GM21390 (cell line): ENCODE measurements at regions not wholly inside any gene's neighbourhood (a gene's known extent, or its start where the extent isn't known, plus 50 kb on each side); places are given as distances from the start of the nearest gene placed in this dataset.
"Not testable (repeated sequence)": the region's sequence is repeated elsewhere in the genome, so short reads cannot be mapped to it uniquely, and the experiment has no call there.

Experiments used
- ATAC-seq: cut with Tn5 transposase; IDR thresholded peaks from one replicate; pipeline ENCODE4 v1.9.1; 2021; ENCODE audit not compliant: unreplicated experiment

DNA sequence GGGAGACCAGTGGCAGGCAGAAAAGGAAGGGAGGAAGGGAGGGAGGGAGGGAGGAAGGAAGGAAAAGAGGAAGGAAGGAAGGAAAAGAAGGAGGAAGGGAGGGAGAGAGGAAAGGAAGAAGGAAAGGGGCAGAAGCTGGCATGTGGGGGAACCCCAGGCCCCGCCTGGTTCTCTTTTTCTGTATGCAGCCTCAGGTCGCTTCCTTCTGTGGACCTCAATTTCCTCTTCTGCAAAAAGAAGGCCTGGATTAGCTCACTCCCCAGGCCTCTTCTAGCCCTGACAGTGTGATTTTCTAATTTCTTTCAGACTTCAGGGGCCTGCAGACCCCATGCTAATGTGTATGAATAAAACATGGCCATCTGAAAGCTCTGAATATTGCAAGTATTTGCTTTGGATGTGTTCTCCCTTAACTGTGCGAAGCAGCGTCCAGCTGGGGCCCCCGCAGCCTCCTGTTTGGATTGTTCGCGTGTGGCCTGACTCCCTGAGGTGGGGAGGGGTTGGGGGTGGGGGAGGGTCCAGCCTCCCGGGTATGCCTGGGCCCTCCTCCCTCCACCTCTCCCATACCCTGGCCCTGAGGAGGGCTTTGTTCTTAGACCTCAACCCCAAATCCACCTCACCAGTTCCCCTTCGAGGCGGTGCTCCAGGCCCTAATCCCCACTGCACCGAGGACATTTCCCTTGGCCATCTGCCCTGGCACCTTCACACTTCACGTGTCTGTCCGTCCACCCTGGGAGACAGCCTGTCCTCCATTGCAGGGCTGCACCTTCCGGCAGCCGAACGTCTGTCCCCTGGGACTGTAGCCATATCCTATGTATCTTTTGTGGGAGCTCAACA is 199.9 kb upstream of the ATP6AP2 start:
- no peak for ATAC-seq

DNA sequence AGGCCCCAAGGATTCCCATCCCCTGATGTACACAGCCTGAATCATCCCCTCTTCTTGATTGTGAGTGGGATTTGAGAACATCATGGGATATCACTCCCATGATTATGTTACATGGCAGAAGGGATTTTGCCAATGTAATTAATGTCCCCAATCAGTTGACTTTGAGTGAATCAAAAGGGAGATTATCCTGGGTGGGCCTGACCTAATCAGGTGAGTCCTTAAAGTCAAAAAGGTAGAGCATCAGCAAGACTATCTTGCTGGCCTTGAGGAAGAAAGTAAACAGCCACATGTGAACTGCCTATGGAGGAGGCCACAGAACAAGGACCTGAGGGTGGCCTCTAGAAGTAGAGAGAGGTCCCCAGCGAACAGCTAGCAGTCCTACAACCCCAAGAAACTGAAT is 203.1 kb upstream of the ATP6AP2 start:
- no peak for ATAC-seq

DNA sequence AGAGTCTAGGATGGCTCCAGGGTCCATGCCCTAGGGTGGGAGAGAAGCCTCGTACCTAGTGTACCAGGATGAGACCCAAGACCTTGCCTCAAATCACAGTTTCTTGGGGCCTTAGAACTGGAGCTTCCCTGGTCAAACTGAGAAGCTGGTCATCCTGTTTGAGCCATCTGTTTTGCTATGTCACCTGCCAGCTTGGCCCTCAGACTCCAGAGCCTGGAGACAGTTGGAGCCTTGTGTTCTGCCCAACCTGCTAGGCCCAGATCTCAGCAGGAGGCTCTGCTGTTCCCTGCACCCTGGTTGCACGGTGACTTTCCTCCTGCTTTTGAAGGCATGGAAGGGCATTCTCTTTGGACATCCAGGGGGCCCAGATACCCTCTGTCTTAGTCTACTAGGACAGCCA is 206.3 kb upstream of the ATP6AP2 start:
- ATAC-seq: no peak

DNA sequence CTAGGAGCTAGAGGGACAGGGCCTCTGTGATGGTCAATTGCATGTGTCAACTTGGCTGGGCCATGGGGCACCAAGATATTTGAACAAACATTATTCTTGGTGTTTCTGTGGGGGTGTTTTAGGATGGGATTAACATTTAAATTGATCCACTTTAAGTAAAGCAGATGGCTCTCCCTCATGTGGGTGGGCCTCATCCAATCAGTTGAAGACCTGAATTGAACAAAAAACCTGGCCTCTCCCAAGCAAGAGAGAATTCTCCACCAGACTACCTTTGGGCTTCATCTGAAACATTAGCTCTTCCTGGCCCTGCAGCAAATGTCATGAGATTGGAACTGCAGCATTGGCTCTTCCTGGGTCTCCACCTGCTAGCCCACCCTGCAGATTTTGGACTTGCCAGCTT is 207.1 kb upstream of the ATP6AP2 start:
- ATAC-seq: no peak

DNA sequence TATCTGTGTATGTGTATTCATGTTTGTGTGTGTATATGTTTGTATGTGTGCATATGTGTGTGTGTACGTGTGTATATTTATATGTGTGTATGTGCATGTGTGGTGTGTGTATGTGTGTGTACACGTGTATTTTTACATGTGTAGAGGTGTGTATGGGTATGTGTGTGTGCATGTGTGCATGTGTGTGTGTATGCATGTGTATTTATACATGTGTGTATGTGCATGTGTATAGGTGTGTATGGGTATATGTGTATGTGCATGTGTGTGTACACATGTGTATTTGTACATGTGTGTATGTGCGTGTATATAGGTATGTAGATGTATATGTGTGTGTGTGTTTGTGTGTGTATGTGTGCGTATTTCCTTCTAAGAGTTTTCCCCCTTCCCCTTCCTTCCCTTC is 207.7 kb upstream of the ATP6AP2 start:
- no peak for ATAC-seq

DNA sequence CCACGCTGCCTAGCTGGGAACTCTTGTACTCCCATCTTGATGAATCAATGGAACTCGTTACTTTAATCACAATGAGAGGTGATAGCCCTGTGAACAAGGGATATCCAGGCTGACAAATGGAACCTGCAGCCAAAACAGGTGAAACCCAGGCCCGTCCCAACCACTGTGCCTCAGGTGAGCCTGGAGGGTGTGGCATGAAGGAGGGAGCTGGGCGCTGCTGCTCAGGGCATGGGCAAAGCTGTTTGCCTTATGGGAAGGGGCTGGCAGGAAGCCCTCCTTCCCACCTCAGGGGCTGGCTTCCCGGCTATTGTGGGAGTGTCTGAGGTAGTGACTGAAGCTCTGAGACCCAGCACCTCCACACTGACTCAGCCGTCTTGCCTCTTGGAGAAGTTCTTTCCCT is 209.4 kb upstream of the ATP6AP2 start:
- no peak for ATAC-seq

DNA sequence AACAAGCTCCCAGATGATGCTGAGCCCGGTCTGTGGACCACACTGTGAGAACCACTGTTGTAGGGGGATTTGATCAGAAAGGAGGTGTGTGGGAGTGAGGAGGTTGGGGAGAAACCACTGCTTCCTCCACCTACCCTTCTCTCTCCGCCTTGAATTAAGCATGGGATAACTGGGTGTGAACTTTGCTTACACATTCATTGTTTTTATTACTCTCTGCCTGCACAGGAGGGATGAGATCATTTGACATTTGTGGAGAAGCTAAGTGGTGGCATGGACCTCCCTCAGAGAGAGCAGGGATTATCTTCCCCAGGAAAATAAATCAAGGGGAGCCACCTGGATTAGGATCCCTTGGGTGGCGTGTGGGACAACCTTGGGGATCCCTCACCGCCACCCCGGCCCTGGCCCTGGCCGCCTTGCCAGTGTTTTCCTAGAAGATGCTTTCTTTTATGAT is 212.1 kb upstream of the ATP6AP2 start:
- ATAC-seq: no peak

DNA sequence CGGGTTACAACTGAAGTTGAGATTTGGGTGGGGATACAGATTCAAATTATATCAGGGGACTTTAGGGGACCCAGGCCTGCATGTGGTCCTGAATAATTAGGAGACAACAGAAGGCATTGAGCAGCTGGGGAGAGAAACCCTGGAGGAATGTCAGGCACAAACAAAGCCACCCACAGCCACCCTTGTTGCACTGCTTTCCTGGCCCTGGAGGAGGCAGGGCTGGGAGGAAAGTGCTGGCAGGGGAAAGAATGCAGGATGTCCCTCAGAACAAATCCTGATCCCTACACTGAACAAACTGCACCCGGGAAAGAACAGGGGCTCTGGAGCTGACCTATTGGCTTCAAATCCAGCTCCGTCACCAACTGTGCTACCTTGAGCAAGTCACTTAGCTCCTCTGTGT is 214.1 kb upstream of the ATP6AP2 start:
- ATAC-seq: no peak

DNA sequence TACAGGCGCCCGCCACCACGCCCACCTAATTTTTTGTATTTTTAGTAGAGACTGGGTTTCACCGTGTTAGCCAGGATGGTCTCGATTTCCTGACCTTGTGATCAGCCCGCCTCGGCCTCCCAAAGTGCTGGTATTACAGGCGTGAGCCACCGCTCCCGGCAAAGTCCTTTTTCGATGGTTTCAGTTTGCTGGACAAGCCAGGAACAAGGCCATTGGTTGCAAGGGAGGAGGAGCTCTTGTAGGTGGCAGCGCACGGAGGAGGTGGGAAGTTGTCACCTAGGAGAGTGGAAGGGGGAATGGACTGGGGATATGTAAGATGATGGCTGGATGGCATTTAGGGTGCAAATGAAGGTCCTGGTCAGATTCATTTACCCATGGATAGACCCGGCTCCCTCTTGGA is 218.5 kb upstream of the ATP6AP2 start:
- ATAC-seq: not testable (repeated sequence)

DNA sequence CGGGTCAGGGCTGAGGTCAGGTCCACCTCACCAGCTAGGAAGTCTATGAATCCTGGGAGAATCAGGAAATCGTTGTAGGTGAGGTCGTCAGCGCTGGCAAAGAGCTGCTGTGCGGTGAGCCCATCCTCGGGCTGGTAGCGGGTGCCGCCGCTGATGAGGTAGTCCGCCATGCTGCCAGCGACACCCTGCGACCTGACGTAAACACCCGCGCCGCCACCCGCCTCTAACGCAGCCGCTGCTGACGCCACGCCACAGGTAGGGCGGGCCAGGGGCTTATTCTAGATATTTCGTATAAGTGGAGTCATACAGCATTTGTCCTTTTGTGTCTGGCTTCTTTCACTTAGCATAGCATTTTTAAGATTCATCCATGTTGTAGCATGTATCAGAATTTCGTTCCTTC is 220.2 kb upstream of the ATP6AP2 start:
- ATAC-seq: no peak

DNA sequence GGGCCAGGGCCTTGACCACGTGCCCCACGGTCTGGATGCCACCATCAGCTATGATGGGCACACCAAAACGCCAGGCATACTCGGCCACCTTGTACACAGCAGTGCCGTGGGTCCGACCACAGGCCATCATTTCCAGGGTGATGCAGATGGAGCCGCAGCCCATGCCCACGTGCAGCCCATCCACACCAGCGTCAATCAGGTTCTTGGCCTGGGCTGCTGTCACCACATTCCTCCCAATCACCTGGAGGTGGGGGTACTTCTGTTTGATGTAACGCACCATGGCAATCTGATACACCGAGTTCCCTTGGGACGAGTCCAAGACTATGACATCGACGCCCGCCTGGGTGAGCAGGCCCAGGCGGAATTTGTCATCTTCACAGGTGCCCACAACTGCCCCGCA is 221.2 kb upstream of the ATP6AP2 start:
- no peak for ATAC-seq

DNA sequence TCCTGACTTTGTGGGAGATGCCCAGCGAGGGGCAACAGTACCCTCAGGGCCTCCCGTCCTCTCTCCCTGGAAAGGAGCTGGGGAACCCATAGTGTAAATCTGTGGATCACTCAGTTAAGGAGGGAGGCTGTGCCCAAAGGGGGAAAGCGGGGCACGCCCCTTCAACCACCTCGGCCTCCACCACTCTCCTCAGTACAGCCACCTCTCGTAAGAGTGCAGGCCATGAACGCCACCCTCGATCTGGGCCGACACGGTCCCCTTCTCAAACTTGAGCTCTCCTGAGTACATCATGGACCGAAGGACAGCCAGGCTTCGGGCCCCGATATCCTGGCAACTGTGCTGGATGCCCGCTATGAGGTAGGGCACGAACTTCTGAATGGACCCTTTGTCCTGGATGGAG is 221.8 kb upstream of the ATP6AP2 start:
- ATAC-seq: no peak

DNA sequence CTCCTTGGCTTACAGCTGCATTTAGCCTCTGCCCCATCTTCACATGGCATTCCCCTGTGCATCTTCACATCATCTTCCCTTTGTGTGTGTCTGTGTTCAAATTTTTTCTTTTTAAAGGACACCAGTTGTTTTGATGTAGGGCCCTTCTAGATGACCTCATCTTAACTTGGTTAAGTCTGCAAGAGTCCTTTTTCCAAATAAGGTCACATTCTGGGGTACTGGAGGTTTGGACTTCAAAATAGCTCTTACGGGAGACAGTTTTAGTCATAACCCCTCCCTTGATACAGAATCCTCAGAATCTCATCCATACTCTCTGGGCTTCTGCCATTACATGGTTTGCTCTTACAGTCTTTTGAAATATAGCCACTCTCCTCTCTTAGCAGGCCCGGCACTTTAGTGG is 231.5 kb upstream of the ATP6AP2 start:
- no peak for ATAC-seq

DNA sequence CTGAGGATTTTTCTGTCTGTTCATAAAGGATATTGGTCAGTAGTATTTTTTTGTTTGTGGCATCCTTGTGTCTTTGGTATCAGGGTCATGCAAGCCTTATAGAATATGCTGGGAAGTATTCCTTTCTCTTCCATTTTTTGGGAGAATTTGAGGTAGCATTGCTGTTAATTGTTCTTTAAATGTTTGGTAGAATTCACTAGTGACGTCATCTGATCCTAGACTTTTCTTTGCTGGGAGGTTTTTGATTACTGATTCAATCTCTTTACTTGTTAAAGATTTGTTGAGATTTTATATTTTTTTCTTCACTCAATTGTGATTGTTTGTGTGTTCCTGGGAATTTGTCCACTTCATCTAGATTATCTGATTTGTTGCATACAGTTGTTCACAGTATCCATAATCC is 234.4 kb upstream of the ATP6AP2 start:
- no peak for ATAC-seq

DNA sequence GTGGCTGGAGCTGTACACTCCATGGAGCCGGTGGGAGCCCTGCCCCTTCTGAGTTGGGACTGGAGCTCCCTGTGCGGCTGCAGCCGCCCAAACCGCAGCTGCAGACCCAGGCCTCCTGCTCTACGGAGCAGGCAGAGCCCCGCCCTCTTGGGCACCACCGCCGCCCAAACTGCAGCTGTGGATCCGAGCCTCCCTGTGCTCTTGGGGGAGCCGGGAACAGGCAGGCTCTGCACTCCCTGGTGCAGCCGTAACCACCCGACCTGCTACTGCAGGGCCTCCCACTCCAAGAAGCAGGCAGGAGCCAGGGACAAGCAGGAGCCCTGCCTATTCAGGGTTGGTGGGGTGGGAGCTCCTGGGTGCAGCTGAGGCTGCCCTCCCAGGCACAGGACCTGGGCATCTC is 237.5 kb upstream of the ATP6AP2 start:
- no peak for ATAC-seq

DNA sequence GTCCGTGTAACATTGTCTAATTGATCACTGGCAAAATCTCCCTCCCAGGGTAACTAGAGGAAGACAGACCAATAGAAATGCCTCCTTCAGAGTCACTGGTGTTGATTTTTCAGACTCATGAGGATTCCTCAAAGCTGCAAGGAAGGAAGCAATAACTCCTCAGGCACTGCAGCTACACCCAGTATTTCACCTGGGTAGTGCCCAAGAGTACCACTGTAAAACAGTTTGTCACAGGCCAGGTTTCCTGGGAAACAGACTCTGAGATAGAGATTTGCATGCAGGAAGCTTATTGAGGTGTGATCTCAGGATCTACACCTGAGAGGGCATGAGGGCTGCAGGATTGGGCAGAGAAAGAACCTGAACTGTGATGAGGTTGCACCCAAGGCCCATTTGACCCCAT is 240.7 kb upstream of the ATP6AP2 start:
- no peak for ATAC-seq

DNA sequence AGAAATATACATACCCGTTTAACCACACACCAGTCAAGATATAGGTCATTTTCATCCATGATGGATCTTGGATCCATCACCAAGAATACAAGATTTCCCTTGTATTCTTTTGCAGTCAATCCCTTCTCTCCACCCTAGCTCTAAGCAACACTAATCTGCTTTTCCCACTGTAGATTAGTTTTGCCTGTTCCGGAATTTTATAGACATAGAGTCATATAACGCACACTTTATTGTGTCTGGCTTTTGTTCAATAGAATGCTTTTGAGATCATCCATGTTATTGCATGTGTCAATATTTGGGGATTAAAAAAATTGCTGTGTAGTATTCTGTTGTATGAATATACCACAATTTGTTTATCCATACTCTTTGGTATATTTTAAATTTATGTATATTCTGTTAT is 235.6 kb upstream of the BCOR start:
- no peak for ATAC-seq

DNA sequence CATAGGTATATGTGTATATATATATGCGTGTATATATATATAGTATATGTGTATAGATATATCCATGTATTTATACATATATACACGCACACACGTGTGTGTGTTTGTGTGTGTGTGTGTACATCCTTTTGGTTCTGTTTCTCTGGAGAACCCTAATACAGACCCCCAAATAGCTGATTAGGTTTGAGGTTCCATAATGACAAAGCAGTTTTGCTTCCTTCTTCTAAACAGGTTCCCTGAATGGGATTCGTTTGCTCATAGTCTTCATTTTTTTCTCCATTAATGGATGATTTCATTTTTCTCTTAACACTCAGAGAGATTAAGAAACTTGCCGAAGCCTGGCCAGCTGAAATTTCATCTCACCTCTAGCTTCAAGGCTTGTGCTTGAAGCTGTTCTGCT is 234.0 kb upstream of the BCOR start:
- no peak for ATAC-seq

DNA sequence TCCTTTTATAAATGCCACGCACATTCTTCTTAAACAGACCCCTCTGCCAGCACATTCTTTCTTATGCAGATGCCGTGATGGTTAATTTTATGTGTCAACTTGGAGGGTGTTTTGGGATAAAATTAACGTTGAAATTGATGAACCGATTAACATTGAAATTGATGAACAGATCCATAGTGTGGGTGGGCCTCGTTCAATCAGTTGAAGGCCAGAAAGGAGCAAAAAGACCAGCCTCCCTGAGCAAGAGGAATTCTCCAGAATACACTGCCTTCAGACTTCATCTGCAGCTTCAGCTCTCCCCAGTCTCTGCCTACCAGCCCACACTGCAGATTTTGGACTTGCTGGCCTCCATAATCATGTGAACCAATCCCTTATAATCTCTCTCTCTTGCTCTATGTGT is 233.6 kb upstream of the BCOR start:
- no peak for ATAC-seq

DNA sequence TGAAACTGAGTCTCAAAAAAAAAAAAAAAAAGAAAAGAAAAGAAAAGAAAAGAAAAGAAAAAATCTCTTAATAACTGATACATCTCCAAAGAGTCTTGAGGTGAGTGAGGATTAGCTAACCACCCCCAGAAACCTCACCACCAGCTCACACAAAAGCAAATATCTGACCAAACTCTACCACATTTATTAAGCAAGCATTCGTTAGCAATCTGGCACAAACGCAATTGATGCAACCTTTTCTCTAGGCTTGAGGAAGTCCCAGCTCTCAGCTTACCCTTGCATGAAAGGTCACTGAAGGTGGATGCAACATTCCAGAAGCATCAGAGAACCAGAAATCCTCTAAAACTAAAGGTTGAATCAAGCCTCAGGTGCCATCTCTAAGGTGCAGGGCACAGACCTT is 231.9 kb upstream of the BCOR start:
- no peak for ATAC-seq

DNA sequence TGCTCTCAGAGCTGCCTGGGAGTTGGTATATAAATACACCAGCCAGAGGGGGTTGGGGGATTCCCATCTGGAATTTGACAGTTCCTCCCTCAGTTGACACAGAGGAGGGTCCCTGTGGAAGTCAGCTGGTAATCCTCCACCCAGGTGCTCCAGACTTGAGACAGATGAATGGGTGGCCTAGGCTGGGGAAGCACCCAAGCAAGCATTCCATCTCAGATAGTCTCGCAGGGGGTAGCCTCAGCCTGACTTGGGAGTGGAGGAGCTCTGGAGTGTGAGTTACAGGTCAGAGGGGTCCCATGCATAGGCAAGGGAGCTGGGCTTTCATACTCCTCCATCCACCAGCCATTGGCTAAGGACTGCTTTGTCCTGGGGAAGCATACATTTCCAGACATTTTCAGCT is 229.3 kb upstream of the BCOR start:
- ATAC-seq: no peak

DNA sequence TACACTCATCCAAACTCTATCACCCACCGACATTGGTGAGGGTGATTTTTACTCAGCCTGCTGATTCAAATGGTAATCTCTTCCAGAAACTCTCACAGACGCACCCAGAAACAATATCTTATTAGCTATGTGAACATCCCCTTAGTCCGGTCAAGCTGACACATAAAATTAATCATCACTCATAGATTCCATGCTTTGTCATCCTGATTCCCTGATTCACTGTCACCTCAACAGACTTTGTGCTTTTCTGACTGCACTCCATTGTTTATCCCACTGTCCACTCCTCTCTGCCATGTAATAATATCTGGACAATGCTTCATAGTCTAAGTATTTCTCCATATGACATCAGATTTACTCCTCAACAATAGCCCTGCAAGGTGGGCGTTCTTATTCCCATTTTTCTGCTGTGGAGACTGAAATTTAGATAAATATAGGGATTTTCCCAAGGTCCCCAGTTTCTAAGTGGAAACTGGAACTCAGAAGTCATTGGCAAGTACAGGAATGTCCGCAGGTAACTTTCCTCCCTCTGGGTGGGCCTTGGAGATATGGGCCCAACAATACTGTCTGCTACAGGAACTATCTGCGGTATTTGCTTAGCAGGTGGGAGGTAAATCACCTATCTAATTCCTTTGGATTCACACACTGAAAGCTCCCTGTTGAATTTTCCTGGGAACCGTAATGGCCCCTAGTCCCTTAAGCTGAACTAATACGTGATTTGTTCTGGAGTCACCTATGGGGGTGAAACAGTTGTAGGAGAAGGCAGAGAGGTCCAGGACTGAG is 228.6 kb upstream of the BCOR start:
- ATAC-seq: no peak

DNA sequence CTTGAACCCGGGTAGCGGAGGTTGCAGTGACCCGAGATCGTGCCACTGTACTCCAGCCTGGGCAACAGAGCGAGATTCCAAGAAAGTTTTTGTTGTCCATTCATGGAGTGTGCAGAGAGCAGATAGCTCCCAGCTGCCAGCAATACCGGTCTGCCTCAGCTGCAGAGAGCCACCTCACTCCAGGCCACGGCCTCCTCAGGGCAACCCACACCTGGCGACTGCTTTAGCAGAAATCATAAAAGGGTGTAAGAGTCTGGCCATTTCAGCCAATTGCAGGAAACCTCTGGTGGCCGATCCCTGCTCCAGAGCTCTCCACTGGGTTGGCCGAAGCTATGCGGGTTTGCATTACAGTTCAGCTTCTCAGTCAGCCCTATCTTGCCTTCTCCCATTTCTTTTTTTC is 227.4 kb upstream of the BCOR start:
- ATAC-seq: no peak
